ENCODE measurements at regions not wholly inside any gene's neighbourhood (a gene's known extent, or its start where the extent isn't known, plus 50 kb on each side); places are given as distances from the start of the nearest gene placed in this dataset.

DNA sequence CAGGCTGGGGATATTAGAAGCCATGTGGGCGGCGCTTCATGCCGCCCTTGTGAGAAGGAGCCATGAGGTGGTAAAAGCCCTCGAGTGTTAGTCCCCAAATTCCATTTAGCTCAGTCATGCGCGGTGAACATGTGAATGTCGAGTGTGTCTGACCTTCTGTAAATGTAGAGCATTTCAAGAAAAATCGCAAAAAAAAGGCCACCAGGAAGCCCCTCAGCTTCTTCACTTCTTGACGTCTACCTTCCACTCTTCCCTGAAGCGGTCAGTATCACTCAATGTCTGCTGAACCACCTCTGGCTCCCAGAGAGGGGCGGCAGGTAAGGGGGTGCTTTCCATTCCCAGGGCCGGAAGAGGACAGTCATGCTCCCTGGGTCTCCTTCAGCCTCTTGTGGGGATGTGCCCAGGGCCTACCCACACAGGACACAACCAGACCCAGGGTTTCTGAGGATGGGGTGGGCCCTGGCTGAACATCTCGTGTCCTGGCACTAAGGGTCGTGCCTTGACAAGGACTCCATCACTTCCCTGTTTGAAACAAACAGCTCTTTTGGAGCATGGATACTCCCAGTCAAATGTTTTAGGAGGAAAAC lies 274.9 kb downstream of the FAM43A start:
- TF ChIP-seq EP300 (IDR thresholded peaks at IDR 0.05; ENCODE audit: low read depth): no peak
- TF ChIP-seq, protein P1, sequence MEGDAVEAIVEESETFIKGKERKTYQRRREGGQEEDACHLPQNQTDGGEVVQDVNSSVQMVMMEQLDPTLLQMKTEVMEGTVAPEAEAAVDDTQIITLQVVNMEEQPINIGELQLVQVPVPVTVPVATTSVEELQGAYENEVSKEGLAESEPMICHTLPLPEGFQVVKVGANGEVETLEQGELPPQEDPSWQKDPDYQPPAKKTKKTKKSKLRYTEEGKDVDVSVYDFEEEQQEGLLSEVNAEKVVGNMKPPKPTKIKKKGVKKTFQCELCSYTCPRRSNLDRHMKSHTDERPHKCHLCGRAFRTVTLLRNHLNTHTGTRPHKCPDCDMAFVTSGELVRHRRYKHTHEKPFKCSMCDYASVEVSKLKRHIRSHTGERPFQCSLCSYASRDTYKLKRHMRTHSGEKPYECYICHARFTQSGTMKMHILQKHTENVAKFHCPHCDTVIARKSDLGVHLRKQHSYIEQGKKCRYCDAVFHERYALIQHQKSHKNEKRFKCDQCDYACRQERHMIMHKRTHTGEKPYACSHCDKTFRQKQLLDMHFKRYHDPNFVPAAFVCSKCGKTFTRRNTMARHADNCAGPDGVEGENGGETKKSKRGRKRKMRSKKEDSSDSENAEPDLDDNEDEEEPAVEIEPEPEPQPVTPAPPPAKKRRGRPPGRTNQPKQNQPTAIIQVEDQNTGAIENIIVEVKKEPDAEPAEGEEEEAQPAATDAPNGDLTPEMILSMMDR (IDR thresholded peaks at IDR 0.05): no peak
- no peak for TF ChIP-seq POLR2AphosphoS5 (IDR thresholded peaks at IDR 0.05)
- TF ChIP-seq POLR2A (IDR thresholded peaks at IDR 0.05): no peak

Measured in transverse colon (tissue), 4 donors.